Hematopoietic multipotent progenitor cell treated with erythropoietin and hydrocortisone succinate and interleukin-3 and kit ligand, for 15 days (in vitro differentiated cells): ENCODE measurements at regions not wholly inside any gene's neighbourhood (a gene's known extent, or its start where the extent isn't known, plus 50 kb on each side); places are given as distances from the start of the nearest gene placed in this dataset.
"Not testable (repeated sequence)": the region's sequence is repeated elsewhere in the genome, so short reads cannot be mapped to it uniquely, and the experiment has no call there.

ENCODE experiments used
- DNase-seq: peaks from one replicate; pipeline ENCODE4 v3.0.0-alpha.2; 2015; ENCODE audit warnings: low spot score

DNA sequence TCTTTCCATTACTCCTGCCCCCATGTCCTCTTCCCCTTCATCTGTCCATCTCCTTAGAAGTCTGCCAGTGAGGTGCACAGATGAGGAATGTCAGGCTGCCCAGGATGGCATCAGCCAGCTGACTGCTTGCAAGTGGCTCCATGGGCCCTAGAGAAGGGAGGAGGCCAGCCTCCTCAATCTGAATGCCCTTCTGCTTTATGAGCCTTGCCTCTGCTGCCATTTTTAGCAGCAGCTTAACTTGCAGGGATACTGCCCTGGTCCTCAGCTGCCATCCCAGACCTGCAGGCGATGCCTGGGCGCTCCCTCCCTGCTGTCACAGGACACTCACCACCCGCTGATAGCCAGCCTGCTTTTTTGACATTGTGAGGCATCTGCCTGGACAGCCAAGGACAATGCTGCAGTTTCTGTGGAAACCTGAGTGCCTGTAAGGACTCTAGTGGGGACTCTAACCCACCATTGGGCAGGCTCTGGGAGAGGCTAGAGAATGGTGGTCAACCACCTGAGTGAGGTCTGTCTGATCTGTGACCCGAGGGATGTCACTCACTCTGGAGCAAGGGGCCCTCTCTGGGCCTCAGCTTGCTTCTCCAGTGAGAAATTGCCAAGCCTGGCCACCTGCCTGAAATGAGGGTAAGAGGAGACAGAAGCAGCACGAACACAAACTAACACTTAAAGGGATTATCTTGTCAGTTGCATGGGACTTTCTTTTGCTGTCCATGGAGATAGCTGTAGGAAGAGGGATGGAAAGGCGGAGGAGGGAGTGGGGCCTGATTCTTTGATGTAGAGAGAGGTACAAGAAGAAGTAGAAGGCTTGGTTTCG lies 185.0 kb downstream of the MIS18A start:
- no peak for DNase-seq

DNA sequence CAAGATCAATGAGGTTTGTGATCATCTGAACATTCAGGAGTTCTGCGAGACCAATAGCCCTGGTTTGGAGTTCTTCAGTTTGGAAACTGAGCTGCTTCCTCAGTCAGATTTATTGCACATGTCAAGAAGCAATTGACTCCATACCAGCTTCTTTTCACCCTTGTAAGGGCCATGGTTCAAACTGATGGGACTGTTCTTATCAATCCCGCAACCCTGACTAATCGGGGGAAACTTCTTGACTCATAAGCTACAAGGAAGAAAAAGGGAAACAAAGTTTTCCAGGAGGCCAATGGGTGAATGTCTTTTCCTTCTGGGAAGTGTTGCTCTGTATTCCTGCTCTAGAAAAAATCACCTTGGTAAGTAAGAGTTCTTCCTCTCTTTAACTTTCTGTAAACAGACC lies 187.9 kb downstream of the MIS18A start:
- no peak for DNase-seq

DNA sequence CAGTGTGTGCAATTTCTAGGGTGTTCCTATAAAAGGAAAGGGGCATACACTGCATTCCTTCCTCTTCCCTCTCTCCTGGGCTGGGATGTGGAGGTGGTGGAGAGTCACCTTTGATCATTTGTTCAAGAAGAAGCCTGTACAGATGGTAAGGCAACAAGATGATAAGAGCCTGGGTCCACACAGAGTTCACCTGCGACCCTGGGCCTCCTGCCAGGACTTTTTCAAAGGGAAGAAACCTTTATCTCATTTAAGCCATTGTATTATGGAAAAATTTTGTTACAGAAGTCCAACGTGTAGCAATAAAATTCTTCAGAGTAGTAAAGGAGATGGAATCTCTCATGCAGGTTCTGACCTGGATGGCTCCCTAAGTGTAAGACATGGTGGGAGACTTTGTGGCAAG lies 189.1 kb downstream of the MIS18A start:
- no peak for DNase-seq

DNA sequence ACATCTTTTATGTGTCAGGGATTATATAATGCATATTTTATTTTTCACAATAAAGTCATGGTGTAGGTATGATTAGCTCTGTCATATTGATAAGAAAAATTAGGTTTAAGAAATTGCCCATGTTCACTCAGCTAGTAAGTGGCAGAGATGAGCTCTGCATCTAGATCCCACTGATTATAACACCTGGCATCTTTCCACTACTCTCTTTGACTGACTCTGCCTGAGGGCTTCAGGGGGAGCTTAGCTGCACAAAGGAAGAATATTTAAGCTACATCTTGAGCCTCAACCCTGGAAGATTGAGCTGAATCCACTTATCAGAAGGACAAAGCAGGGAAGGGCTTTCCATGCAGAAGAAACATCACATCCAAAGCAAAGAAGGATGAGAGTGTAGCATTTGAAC lies 190.4 kb downstream of the MIS18A start:
- no peak for DNase-seq

DNA sequence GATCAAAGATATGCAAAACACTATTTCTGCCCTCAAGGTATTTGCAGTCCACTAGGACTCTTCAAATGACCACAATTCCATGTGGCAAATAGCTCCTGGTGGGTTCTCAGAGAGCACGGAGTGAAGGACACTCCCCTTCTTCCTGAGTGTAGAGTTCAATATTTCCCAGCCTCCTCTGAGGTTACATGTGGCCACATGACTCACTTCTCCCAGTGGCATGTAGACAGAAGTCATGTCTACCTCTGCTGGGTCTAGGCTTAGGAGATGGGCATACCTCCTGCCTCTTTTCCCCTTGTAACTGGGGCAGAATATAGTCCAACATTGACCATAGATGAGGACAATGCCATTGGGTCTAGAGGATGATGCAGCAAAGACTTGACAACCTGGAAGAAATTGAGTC lies 191.4 kb downstream of the MIS18A start:
- DNase-seq, result no peak

DNA sequence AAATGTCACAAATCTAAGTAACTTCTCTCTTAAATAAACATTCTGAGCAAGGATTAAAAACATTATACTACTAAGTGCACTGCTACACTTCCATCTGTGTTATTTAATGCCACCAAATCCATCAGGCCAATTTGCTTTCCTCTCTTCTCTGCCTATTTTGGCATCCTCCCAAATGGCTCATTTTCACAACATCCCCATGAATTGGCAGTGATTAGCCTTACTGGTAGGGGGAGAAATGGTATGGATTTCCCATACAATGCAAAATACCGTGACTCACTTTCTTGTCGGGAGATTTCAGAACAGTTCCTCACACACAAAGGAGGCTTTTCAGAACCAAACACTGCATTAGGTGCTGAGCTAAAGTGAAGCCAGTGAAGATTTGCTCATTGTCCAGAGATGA lies 195.7 kb downstream of the MIS18A start:
- DNase-seq, result no peak

DNA sequence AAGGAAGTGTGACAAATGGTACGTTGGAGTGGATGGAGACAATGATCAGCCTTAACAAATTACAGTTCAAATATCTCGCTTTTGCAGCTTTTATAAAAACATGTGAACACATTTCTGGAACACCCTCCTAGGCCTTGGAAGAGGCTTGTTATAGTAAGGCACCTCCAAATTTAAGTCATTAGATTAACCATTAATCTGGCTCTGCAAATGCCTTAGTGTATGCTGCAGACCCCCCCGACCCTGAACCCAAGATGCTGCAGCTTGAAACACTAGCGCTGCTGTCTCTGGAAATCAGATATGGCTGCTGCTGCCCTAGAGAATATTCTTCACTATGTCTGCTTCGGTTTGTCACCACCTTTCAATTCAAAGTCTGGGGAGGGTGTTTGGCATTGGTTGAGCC lies 196.4 kb downstream of the MIS18A start:
- no peak for DNase-seq

DNA sequence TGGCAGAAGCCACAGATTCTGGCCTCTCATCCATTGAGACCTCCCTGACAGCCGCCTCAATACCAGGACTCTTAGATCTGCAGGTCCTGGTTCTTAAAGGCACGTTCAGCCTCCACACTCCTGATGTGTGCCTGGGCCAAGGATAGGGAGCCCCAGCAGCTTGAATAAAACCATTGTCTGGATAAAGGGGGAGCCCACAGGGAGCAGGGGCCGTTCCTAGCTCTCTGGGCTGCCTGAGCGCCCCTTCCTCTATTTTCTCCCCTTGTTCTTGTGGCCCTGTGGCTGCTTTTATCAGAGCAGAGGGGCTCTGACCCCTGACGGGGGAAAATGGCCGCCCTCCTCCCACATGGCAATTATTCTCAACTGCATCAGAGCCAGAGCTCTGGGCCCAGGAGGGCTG lies 200.8 kb downstream of the HUNK start:
- DNase-seq, result no peak

DNA sequence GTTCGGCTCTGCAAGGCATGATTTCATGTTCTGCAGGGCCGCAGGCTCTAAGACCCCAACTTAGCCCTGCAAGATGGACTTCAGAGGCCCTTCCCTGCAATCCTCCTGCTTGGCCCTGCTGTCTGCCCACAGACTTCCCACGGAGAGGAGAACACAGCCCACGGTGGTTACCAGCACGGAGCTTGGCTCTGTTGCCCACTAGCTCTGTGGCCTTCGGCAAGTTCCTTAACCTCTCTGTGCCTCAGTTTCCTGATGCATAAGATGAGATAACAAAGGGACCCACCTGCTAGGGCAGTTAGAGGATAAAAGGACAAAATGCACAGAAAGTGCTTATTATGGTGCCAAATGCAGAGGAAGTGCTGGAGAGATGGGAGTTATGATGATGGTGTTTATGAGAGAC lies 200.4 kb downstream of the HUNK start:
- DNase-seq, result no peak

DNA sequence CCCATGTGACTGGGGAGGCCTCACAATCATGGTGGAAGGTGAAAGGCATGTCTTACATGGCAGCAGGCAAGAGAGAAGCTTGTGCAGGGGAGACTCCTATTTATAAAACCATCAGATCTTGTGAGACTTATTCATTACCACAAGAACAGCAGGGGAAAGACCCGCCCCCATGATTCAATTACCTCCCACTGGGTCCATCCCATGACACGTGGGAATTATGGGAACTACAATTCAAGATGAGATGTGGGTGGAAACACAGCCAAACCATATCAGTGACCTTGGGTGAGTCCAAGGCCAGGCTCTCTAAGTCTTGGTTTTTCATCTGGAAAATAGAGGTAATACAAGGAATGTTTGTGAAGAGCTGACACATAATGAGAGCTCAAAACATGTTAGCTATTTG lies 198.8 kb downstream of the HUNK start:
- not testable (repeated sequence) for DNase-seq

DNA sequence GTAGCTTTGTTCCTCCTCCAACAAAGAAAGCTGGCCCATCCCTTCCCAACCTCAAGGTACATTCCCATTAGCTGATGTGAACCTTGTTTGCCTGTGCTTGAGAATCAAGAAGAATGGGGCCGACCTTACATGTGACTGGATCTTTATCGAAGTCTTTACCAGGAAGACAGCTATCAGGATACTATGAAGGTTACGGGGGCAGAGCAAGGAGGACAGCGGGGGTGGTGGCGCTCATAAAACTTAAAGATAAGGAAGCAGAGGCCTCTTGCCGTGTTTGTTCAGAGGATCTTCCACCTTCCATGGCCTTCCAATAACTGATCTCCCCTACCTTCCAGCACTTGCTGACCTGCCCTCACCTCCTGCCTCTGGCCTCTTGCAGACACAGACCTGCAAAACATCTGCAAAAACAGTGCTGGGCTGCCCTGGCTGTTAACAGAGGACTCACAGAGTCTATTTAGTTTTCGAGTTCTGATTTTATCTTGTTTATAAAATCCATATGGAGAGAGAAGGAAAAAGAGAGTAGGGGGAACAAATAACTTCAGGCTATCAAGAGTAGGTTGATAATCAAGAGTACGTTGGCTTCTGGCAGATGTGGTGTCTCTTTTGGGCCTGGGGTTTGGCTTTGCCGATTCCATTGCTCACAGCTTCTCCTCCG lies 198.0 kb downstream of the HUNK start:
- DNase-seq, result no peak

DNA sequence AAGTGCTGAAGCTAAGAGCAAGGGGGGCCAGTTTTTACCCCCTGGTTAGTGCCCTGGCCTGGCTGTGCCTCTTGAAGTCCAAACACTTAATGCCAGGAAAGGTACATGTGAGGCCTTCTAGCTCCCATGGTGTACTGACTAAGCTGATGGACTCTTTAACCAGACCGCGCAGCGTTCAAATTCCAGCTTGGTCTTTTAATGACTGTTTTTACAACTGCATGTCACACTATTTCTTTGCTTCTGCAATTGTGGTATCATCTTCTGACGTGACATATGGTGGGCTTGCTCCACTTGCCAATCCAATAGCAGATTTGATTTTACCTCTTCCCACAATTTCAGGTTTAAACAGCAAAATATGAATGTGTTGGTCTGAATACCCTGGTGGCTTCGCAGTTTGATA lies 197.3 kb downstream of the HUNK start:
- no peak for DNase-seq

DNA sequence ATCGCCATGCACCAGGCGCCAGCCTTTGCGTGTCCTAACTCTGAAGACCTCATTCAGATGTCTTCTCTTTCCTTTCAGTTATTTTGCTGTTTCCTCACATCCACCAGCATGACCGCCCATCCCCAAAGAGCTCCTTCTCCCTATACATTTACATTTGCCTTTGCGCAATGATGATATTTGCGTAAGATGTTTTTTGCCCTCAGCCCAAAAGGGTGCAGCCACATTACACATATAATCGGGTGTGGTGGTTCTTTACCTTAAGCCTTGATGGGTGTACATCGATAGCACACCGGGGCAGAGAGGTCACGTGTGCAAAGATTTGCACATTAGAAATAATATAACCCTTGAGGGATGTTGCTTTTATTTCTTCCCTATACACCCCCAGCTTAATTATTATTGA lies 192.8 kb downstream of the HUNK start:
- DNase-seq, result no peak

DNA sequence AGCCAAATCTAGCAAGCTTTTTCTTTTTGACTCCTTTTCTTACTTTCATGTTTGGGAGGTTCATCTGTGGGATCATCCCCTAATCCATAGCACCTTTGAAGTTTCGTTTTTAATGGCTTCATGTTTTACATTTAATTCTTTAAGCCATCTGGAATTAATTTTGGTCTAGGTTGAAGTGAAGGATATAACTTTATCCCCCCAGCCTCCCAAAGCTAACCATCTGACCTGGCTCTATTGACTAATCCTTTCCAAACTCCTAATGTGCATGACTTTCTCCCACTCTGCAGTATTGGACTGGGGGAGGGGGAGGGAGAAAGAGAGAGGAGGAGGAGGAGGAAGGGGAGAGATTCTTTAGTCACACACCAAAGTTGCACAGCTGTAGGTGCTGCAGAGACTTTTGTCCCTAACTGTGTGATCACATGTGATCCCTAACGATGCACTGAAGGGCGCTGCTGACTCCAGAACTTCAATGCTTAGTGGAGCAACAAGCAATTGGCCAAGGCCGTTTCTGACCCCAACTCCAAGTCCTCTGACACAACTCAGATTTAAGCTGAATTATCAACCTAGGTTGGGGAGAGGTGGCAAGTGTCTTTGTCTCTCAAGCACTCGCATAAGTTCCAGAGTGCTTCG lies 191.6 kb downstream of the HUNK start:
- no peak for DNase-seq

DNA sequence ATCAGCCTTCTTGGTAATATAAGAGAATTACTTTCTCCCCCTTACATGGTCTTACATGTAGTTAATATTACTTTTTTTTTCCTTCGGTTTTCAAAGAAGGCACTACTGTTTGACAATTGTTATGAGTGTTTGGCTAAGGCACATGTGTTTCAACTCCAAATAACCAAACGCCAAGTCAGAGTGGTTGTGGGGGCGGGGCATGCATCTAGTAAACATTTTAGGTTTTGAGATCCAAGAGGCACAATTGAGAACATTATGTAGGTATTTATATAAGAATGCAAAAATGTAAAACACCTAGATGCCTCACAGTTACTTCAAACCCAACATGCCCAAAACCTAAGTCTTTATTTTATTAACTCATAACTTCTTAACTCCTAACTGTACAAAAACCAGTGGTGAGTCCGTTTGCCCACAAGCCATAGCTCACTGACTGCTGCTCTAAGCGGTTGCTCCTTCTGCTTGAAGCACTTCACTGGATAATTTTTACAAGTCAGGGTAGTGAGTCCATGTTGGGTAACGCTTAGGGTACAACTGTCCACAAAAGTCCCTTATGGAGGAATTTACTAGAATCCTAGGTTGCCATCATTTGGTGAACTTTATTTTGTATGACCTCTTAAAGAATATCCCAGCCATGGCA lies 189.9 kb downstream of the HUNK start:
- no peak for DNase-seq

DNA sequence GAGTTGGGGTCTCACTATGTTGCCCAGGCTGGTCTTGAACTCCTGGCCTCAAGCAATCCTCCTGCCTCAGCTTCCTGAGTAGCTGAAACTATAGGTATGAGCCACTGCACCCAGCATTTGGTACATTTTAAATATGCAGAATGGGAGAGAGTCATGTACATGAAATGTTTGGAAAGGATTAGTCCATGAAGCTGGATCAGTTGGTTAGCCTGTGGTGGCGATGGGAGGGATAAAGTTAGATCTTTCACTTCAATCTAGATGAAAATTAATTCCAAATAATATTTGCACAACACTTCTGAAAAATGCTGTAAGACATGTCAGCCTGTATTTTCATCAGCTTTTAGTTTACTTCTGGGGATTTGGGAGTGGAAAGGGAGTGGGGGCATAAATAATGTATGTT lies 188.9 kb downstream of the HUNK start:
- DNase-seq, result no peak

DNA sequence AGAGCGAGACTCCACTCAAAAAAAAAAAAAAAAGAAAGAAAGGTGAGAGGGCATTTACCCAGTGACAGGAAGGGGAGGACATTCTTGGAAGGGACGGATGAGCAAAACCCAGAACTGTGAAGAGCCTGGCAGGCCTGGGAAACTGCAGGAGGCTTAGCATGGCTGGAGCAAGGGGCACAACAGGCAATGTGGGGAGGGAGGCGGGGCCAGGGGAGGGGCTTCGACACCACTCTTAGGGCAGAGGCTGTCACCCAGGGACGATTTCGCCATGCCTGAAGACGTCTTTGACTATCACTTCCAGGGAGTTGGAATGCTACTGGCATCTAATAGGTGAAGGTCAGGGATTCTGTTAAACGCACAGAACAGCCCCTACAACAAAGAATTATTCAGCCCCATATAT lies 184.0 kb downstream of the HUNK start:
- DNase-seq, result no peak

DNA sequence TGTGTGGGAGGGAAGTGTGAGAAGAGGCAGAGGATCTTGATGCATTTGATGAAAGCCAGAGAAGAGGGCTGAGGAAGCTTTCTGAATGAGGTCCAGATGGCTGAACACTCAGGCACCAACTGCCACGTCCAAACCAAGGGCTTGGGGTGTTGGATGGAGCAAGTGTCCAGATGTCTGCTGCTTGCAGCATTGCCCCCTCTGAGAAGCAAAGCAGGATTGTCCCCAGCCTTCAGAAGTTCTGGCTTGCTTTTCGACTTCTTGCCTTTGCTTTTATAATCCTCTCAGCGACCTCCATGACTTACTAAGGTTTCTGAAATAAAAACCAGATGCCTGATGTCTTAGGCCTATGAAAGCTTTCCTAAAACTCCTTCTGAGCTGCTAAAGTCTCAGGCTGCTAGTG lies 182.5 kb downstream of the HUNK start:
- DNase-seq, result no peak
